Stimulated activated naive B cell treated with anti-CD40 and anti-IgM and Interleukin-4, amounts not matched to agents 10 μg/mL and 1 μg/mL and 100 μg/mL, for 72 hours (primary cell): ENCODE measurements at regions not wholly inside any gene's neighbourhood (a gene's known extent, or its start where the extent isn't known, plus 50 kb on each side); places are given as distances from the start of the nearest gene placed in this dataset.

Source experiments
- ATAC-seq, 2 donors: fragments of 150-1000 bp; cut with Tn5 transposase; replicated peaks; 2 replicates each; pipeline ENCODE4 v1.10.0; 2021; ENCODE audit warnings: moderate library complexity in 1 of 2
- DNase-seq: peaks from one replicate; pipeline ENCODE4 v3.0.0; 2021
- H3K27ac Mint-ChIP-seq: one replicate; pipeline ENCODE4 v1.8.0; 2022; ENCODE audit warnings: mild to moderate bottlenecking, mixed read lengths
- H3K27me3 Mint-ChIP-seq, 2 donors: one replicate each; pipeline ENCODE4 v1.8.0; 2022; ENCODE audit warnings: mixed read lengths in 2 of 2
- H3K36me3 Mint-ChIP-seq, 2 donors: one replicate each; pipeline ENCODE4 v1.8.0; 2022; ENCODE audit warnings: mixed read lengths in 2 of 2, mild to moderate bottlenecking in 1 of 2
- H3K4me1 Mint-ChIP-seq, 2 donors: one replicate each; pipeline ENCODE4 v1.8.0; 2022; ENCODE audit warnings: mixed read lengths in 2 of 2, mild to moderate bottlenecking in 1 of 2
- H3K4me3 Mint-ChIP-seq, 2 donors: one replicate each; pipeline ENCODE4 v1.8.0; 2022; ENCODE audit warnings: mild to moderate bottlenecking in 2 of 2, mixed read lengths in 2 of 2, moderate library complexity in 1 of 2
- H3K9me3 Mint-ChIP-seq, 2 donors: one replicate each; pipeline ENCODE4 v1.8.0; 2022; ENCODE audit warnings: mixed read lengths in 2 of 2, mild to moderate bottlenecking in 1 of 2

DNA sequence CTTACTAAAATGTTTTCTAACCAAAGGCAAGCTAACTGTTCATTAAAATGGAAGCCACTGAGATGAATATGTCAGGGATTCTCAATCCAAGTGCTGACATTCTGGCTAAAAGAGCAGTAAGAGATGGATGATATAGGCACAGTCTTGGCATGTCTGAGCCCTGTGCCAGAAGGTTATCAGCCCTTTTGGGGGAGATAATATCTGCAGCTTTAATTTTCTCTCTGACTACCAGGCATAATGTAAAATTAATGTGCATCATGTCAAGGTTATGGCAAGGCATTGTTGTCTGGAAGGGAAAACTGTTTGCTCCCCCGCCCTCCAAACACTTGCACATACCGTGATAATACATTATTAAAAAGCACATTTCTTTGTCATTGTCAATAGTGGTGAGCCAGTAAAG is 609.8 kb downstream of the ZNF608 start:
- Mint-ChIP-seq H3K27ac (no peak overlapping the region), H3K4me3 (no peak overlapping the region), H3K36me3 (peaks cover 0 to 2% of the 10 kb centered on the region in 2 donors), H3K9me3 (peaks cover 0 to 3% of the 10 kb centered on the region in 2 donors), H3K27me3 (no peaks in the 10 kb centered on the region), H3K4me1 (peaks cover 6 to 18% of the 10 kb centered on the region in 2 donors)
- ATAC-seq (no peak), DNase-seq (no peak)

DNA sequence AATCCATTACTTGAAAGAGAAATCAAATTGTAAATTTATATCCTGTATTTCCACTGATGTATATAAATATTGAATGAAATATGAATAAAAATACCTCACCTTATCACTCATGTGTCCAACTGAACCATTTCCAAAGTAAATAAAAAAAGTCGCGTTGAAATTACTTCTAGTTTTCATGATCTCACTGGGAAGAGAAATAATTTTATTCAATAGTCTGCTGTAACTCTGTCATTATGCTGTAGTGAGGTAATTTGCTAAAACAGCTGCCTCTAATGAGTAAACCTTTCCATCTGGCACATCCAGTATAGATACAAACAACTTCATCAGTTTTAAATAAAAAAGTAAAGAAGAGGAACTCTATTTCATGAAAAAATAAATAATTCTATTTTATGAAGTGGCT is 611.5 kb downstream of the ZNF608 start:
- DNase-seq (no peak), ATAC-seq (no peak)
- Mint-ChIP-seq H3K36me3 (no peaks in the 10 kb centered on the region), H3K9me3 (no peaks in the 10 kb centered on the region), H3K4me1 (peaks cover 3 to 8% of the 10 kb centered on the region in 2 donors), H3K27me3 (no peaks in the 10 kb centered on the region), H3K27ac (no peak overlapping the region), H3K4me3 (no peak overlapping the region)

DNA sequence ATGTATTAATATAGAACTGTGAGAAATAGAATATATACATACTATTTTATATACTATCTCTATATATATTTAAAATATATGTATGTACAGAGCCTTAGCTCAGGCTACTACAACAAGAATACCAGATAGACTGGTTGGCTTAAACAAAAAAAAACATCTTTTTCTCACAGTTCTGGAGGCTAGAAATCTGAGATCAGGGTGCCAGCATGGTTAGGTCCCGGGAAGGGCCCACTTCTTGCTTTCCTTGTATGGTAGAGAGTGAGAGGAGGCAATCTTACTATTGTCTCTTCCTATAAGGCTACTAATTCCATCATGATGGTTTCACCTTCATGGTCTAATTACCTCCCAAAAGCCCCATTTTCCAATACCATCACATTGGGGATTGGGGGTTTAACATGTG is 613.0 kb downstream of the ZNF608 start:
- Mint-ChIP-seq H3K4me1 (peaks cover 2 to 5% of the 10 kb centered on the region in 2 donors), H3K4me3 (no peak overlapping the region), H3K9me3 (no peaks in the 10 kb centered on the region), H3K27ac (no peak overlapping the region), H3K27me3 (no peaks in the 10 kb centered on the region), H3K36me3 (no peaks in the 10 kb centered on the region)
- no peak for DNase-seq
- no peak for ATAC-seq

DNA sequence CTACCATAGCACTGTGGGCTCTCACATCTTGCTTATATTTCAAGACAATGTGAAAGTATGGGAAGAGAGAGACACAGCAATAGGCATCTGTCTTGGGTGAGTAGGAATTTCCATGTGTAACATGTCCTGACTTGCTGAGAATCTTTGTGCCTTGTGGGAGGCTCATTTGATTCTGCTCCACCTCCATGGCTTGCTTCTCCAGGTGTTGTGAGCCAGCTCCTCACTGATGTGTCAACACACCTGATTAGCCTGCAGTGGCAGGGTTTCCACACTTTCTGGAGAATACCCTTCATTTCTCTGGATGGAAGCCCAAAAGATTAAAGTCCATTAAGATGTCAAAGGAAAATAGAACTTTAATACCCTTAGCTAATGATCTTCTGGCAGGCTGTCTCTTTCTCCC is 613.6 kb downstream of the ZNF608 start:
- Mint-ChIP-seq H3K4me3 (no peak overlapping the region), H3K36me3 (no peaks in the 10 kb centered on the region)
- ATAC-seq: no peak

DNA sequence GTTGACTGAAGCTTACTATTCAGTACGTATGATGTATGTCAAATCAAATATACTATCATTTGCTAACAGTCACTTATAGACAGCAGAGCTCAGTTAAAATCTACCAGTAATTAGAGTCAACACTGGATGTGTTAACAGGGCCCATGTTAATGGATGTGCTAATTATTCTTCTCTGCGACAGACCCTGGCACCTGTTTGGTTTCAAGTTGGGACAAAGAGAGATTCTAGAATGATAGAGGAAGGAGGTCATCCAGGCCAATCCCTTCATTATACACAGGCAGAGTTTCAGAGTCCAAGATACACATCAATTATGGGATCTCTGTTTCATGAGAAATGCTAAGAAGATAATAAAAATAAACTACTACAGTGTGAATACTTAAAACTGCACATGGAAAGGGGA is 615.0 kb downstream of the ZNF608 start:
- no peaks in the 10 kb centered on the region for H3K27me3 Mint-ChIP-seq
- no peak for ATAC-seq
- H3K36me3 Mint-ChIP-seq: no peaks in the 10 kb centered on the region

More for the DNA sequence above, 613.6 kb downstream of the ZNF608 start:
- no peak for DNase-seq
- no peak overlapping the region for H3K27ac Mint-ChIP-seq
- H3K4me1 Mint-ChIP-seq: peaks cover 2 to 5% of the 10 kb centered on the region in 2 donors
- no peaks in the 10 kb centered on the region for H3K27me3 Mint-ChIP-seq
- H3K9me3 Mint-ChIP-seq: no peaks in the 10 kb centered on the region

DNA sequence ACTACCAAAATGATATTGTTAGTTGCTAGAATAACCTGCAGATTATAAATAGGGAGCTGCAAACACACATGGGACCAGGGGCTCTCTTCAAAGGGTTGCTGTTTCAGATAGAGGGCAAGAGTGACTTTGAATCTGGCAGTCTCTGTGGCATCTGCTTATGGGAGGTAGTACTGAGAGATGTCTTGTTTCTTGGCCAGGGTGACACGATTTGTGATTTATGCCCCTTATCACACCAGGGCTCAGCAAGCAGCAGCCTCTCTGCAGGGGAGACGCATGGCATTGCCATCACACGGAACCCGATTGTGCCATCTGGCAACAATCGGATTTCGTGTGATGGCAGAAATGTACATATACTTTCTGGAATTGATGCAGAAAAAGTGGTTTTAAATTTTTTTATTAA is 615.6 kb downstream of the ZNF608 start:
- H3K9me3 Mint-ChIP-seq: no peaks in the 10 kb centered on the region
- H3K36me3 Mint-ChIP-seq: no peaks in the 10 kb centered on the region
- no peak for DNase-seq
- ATAC-seq: no peak
- peaks cover 6 to 15% of the 10 kb centered on the region in 2 donors for H3K4me1 Mint-ChIP-seq
- no peaks in the 10 kb centered on the region for H3K27me3 Mint-ChIP-seq
- H3K27ac Mint-ChIP-seq: no peak overlapping the region
- H3K4me3 Mint-ChIP-seq: no peak overlapping the region

More for the DNA sequence above, 615.0 kb downstream of the ZNF608 start:
- Mint-ChIP-seq H3K4me3 (no peak overlapping the region), H3K4me1 (peaks cover 6 to 13% of the 10 kb centered on the region in 2 donors), H3K9me3 (no peaks in the 10 kb centered on the region), H3K27ac (no peak overlapping the region)
- DNase-seq: no peak

DNA sequence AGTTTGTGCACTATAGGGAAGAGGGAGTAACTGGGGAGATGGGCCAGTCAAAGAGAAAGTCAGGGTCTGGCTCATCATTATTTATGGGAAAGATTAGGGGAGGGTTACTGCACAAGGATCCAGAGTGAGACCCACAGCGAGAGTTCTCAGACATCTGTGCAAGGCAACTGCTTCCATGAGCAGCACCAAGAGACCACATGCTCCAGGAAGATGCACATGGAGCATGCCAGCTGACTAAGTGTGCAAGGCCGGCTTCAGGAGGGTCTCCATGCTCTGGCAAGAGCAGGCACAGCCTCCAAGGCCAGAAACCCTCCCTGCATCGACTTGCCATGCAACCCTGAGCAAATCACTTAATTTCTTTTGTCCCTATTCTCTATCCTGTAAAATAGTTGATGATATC is 616.9 kb downstream of the CSNK1G3 start:
- Mint-ChIP-seq H3K4me3 (no peak overlapping the region), H3K36me3 (no peaks in the 10 kb centered on the region), H3K9me3 (no peaks in the 10 kb centered on the region), H3K27ac (no peak overlapping the region), H3K4me1 (peaks cover 7 to 21% of the 10 kb centered on the region in 2 donors), H3K27me3 (no peaks in the 10 kb centered on the region)
- DNase-seq: no peak
- ATAC-seq: no peak

DNA sequence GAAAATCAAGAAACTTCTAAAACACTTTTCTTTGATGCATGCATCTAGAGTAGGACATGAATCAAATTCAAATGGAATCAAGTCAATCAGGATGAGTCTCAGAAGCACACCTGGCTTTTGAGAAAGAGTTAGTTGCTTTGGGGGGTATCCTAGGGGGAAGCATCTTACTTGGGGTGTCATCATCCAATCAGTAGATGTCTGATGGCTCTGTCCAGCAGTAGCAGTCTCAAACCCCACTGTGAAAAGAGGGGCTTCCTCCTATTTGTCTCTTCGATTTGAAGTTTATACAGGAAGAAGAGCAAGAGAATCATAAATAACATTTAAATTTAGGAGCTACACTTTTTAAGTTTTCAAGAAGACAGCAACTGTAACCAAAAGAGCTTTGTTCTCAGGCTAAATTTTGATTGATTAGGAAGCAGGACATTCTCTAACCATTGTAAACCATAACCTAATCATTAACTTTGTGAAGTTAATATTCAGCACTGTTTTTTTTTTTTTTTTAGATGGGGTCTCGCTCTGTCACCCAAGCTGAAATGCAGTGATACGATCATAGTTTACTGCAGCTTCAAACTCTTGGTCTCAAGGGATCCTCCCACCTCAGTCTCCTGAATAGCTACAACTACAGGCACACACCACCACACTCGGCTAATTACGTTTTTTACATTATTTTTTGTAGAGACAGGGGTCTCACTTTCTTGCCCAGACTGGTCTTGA is 614.7 kb downstream of the CSNK1G3 start:
- ATAC-seq (peak in 1 of 2 donors; percentile 57), DNase-seq (no peak)
- H3K36me3 Mint-ChIP-seq: no peaks in the 10 kb centered on the region
- no peak overlapping the region for H3K4me3 Mint-ChIP-seq
- H3K4me1 Mint-ChIP-seq: peaks cover 5 to 16% of the 10 kb centered on the region in 2 donors
- H3K27me3 Mint-ChIP-seq: no peaks in the 10 kb centered on the region
- no peaks in the 10 kb centered on the region for H3K9me3 Mint-ChIP-seq
- H3K27ac Mint-ChIP-seq: no peak overlapping the region

DNA sequence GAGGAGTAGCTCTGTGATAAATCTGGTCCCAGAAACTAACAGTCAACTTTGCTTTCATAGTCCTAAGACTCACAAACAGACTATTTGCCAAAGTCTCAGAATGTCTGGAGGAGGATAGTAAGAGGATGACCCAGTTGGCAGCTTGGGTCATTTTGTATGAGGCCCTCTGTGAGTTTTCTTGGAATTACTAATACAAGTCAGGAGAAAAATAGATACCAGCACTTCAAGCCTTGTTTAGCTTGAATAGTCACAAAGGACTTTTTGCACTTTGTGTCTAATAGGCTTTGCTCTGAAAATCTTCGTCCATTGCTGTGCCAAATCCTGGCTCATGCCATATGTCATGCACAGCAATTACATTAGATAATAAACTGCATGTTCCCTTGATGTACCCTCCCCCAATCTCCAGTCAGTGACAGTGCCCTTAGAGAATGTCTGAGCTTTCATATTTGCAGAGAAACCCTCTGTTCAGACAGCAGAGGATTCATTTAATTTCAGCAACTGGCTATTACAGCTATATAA is 612.8 kb downstream of the CSNK1G3 start:
- ATAC-seq: no peak
- DNase-seq: no peak
- peaks cover 7 to 23% of the 10 kb centered on the region in 2 donors for H3K4me1 Mint-ChIP-seq
- H3K36me3 Mint-ChIP-seq: no peaks in the 10 kb centered on the region
- no peak overlapping the region for H3K4me3 Mint-ChIP-seq
- H3K9me3 Mint-ChIP-seq: no peaks in the 10 kb centered on the region
- no peaks in the 10 kb centered on the region for H3K27me3 Mint-ChIP-seq
- no peak overlapping the region for H3K27ac Mint-ChIP-seq

DNA sequence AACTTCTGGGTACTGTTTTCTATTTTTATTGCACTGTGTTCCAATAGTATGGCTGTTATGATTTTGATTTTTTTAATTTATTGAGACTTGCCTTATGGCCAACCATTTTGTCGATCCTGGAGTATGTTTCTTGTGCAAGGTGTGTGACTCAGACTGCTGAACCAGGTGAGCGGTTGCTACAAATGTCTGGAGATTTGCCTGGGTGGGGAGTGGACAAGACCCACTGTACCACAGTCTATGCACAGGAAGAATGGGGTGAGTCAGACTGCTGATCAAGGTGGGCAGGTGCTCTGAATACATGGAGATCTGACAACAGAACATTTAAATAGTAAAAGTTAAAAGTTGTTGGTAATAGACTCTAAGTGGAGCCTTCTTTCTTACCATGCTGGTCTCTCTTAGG is 609.2 kb downstream of the CSNK1G3 start:
- ATAC-seq: no peak

DNA sequence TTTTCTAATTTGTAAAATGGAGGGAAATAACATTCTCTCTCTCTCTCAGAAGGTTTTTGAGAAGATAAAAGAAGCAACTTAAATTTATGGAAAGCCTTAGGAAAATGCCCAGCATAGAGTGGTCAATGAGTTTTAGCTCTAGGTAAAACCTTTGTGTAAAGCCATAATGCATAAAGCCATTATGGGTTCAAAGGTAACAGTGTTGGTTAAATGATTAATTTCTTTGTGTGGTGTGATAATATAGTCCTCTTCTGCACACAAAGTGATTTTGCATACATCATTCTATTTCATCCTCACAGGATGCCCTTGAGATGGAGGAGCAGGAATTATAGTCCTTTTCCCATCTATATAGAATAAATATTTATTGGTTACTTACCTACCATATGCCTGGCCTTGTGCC is 602.9 kb downstream of the CSNK1G3 start:
- H3K27me3 Mint-ChIP-seq: no peaks in the 10 kb centered on the region
- ATAC-seq: no peak
- no peak overlapping the region for H3K27ac Mint-ChIP-seq
- no peak overlapping the region for H3K4me3 Mint-ChIP-seq
- peaks cover 0 to 7% of the 10 kb centered on the region in 2 donors for H3K9me3 Mint-ChIP-seq
- no peaks in the 10 kb centered on the region for H3K4me1 Mint-ChIP-seq
- DNase-seq: no peak
- no peaks in the 10 kb centered on the region for H3K36me3 Mint-ChIP-seq

More for the DNA sequence above, 609.2 kb downstream of the CSNK1G3 start:
- Mint-ChIP-seq H3K9me3 (peaks cover 0 to 4% of the 10 kb centered on the region in 2 donors), H3K27me3 (no peaks in the 10 kb centered on the region), H3K27ac (no peak overlapping the region), H3K36me3 (no peaks in the 10 kb centered on the region), H3K4me3 (no peak overlapping the region), H3K4me1 (peaks cover 3 to 14% of the 10 kb centered on the region in 2 donors)
- DNase-seq: no peak

DNA sequence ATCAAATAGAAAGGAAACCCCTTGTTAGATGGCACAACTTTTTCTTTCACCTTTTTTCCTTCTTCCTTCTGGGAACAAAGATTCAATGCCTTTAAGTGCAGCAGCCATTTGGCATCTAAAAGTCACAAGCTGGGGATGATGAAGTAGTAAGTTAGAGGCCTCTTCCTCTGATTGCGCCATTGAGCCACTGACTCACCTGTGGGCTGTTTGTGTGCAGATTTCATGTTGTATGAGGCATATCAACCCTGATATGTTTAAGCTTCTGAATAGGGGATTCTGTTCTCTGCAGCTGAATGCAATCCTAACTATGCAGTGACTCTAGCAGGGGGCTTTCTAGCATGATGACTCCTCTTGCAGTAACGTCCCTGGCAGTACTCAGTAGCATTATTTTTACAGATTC is 599.9 kb downstream of the CSNK1G3 start:
- peaks cover 0 to 5% of the 10 kb centered on the region in 2 donors for H3K9me3 Mint-ChIP-seq

DNA sequence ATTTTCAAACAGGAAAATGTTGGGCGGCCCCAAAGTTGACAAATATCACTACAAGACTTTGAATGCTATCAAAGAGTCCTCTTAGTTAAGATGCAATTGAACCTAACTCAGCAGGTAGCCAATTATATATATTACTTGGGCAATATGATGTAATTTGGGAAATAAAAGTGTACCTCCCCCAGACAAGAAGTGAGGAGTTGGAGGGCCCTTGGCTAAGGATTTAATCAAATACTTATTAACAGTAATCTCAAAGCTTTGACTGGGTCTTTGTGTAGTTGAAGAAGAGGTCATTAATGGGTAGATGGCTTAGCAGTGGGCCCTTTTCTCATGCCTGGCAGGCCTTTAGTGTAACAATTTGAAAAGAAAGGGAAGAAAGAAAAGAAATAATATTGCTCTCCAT is 599.0 kb downstream of the CSNK1G3 start:
- peaks cover 0 to 3% of the 10 kb centered on the region in 2 donors for H3K36me3 Mint-ChIP-seq
- no peak for DNase-seq
- no peak for ATAC-seq
- no peaks in the 10 kb centered on the region for H3K27me3 Mint-ChIP-seq
- H3K4me3 Mint-ChIP-seq: no peak overlapping the region
- H3K27ac Mint-ChIP-seq: no peak overlapping the region
- no peaks in the 10 kb centered on the region for H3K4me1 Mint-ChIP-seq
- H3K9me3 Mint-ChIP-seq: peaks cover 0 to 2% of the 10 kb centered on the region in 2 donors

More for the DNA sequence above, 599.9 kb downstream of the CSNK1G3 start:
- Mint-ChIP-seq H3K36me3 (no peaks in the 10 kb centered on the region), H3K4me1 (no peaks in the 10 kb centered on the region), H3K27ac (no peak overlapping the region), H3K27me3 (no peaks in the 10 kb centered on the region), H3K4me3 (no peak overlapping the region)
- no peak for ATAC-seq
- no peak for DNase-seq

DNA sequence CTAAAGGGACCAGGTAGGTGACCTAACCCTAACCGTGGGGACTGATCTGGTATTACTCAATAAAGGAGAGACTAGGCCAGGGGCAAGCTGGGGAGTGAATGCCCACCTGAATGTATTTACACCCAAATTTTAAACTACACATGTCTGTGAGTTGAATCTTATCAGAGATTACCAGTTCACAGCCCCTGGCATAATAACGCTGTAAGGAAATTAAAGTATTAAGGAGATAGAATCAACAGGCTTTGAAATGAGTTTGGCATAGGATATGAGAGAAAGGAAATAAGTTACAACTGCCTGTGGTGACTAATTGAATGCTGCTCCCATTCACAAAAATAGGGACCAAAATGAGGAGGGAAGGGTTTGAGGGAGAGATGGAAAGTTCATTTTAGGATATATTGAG is 593.3 kb downstream of the CSNK1G3 start:
- H3K4me3 Mint-ChIP-seq: no peak overlapping the region
- peaks cover 0 to 1% of the 10 kb centered on the region in 2 donors for H3K4me1 Mint-ChIP-seq

DNA sequence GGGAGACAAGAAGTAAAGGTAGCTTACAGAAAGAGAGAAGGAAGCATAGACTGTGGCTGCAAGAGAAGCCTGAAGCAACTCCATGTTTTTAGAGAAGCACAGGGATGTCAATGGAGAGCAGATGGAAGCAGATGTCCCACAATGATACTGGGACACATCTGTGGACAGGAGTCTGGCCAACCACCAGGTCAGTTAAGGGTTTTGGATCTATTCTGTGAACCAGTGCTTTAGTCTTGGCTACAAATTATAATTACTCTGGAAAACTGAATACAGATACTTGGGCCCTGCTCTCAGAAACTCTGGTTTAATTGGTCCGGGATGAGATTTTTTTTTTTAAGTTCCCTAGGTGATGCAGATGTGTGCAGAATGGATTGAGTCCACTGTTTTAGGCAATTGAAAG is 592.8 kb downstream of the CSNK1G3 start:
- Mint-ChIP-seq H3K36me3 (peaks cover 0 to 3% of the 10 kb centered on the region in 2 donors), H3K9me3 (no peaks in the 10 kb centered on the region), H3K4me3 (no peak overlapping the region), H3K27ac (no peak overlapping the region), H3K27me3 (no peaks in the 10 kb centered on the region), H3K4me1 (peaks cover 0 to 1% of the 10 kb centered on the region in 2 donors)
- DNase-seq: no peak
- no peak for ATAC-seq

More for the DNA sequence above, 593.3 kb downstream of the CSNK1G3 start:
- no peak overlapping the region for H3K27ac Mint-ChIP-seq
- no peaks in the 10 kb centered on the region for H3K27me3 Mint-ChIP-seq
- DNase-seq (no peak), ATAC-seq (no peak)
- H3K9me3 Mint-ChIP-seq: no peaks in the 10 kb centered on the region
- H3K36me3 Mint-ChIP-seq: peaks cover 0 to 3% of the 10 kb centered on the region in 2 donors
